H1 (cell line): ENCODE measurements at regions not wholly inside any gene's neighbourhood (a gene's known extent, or its start where the extent isn't known, plus 50 kb on each side); places are given as distances from the start of the nearest gene placed in this dataset.

ENCODE experiments used
- CTCF ChIA-PET: fragments of 300-600 bp; sonication (Branson Sonifier 250); formaldehyde crosslinking; loops from one replicate; lab custom pipeline; 2021; ENCODE audit not compliant: partially characterized antibody; lab: Charles Lee
- POLR2A ChIA-PET: fragments of 300-600 bp; sonication (Branson Sonifier 250); formaldehyde crosslinking; loops from one replicate; lab custom pipeline; 2021; ENCODE audit warnings: inconsistent platforms; ENCODE audit not compliant: partially characterized antibody; lab: Charles Lee
- DNase-seq, 2 experiments: peaks; one replicate each; pipeline versions ENCODE4 v3.0.0 to v3.0.0-alpha.2; 2010 to 2022; ENCODE audit warnings: low spot score in 2 of 2, low read depth in 1 of 2, mixed read lengths in 1 of 2
- FAIRE-seq: peaks from 2 replicates; lab custom pipeline; 2011; peaks lifted over from hg19 to GRCh38; lab: Jason Lieb, UNC
- H2AFZ ChIP-seq: 2 replicates; pipeline ENCODE4 v1.8.1; 2012; ENCODE audit warnings: low read length, inconsistent platforms
- H2AK5ac ChIP-seq: 2 replicates; pipeline ENCODE4 v1.6.1; 2013; ENCODE audit warnings: low read depth, low read length
- H2BK120ac ChIP-seq: replicated peaks from 2 replicates; pipeline ENCODE3; 2013; ENCODE audit warnings: low read depth, low read length, inconsistent platforms
- H2BK12ac ChIP-seq: 2 replicates; pipeline ENCODE4 v1.6.1; 2013; ENCODE audit warnings: low read depth, low read length
- H2BK15ac ChIP-seq: 2 replicates; pipeline ENCODE4 v1.6.1; 2013; ENCODE audit warnings: low read length
- H2BK20ac ChIP-seq: 2 replicates; pipeline ENCODE4 v1.6.1; 2013; ENCODE audit warnings: low read length
- H2BK5ac ChIP-seq: 2 replicates; pipeline ENCODE4 v1.6.1; 2013; ENCODE audit warnings: low read depth, low read length
- H3K14ac ChIP-seq: 2 replicates; pipeline ENCODE4 v1.6.1; 2013; ENCODE audit warnings: inconsistent platforms; ENCODE audit not compliant: insufficient read length
- H3K18ac ChIP-seq: 2 replicates; pipeline ENCODE4 v1.6.1; 2013; ENCODE audit warnings: low read length; ENCODE audit errors: extremely low read depth
- H3K23ac ChIP-seq: 2 replicates; pipeline ENCODE4 v1.6.1; 2013; ENCODE audit warnings: inconsistent platforms; ENCODE audit not compliant: insufficient read length
- H3K23me2 ChIP-seq: 2 replicates; pipeline ENCODE4 v1.6.1; 2013; ENCODE audit warnings: low read depth, low read length
- H3K27ac ChIP-seq: 2 replicates; pipeline ENCODE4 v1.6.1; 2011; ENCODE audit warnings: low read depth, low read length, inconsistent platforms
- H3K27me3 ChIP-seq, 4 experiments: replicated peaks in 1 of 4; 1 replicate in 1 of 4; 2 replicates in 3 of 4; pipeline versions ENCODE4 v1.6.1 to v1.8.1; 2011 to 2013; ENCODE audit warnings: low read length in 3 of 4, mild to moderate bottlenecking in 3 of 4, inconsistent platforms in 2 of 4, mixed read lengths in 2 of 4, moderate library complexity in 1 of 4; ENCODE audit not compliant: control insufficient read depth in 3 of 4, insufficient read depth in 3 of 4; ENCODE audit errors: extremely low read depth in 1 of 4
- H3K36me3 ChIP-seq, 4 experiments: 2 replicates each; pipeline versions ENCODE4 v1.6.1 to v1.8.1; 2011 to 2013; ENCODE audit warnings: mild to moderate bottlenecking in 4 of 4, low read length in 3 of 4, moderate library complexity in 2 of 4, control low read depth in 1 of 4, inconsistent platforms in 1 of 4; ENCODE audit not compliant: insufficient read depth in 4 of 4, control insufficient read depth in 2 of 4
- H3K4ac ChIP-seq: replicated peaks from 2 replicates; pipeline ENCODE3; 2013; ENCODE audit warnings: low read length, low read depth, mixed read lengths, inconsistent platforms; ENCODE audit not compliant: insufficient read length
- H3K4me1 ChIP-seq, 4 experiments: replicated peaks in 1 of 4; 1 replicate in 1 of 4; 2 replicates in 3 of 4; pipeline versions ENCODE4 v1.6.1 to v1.8.1; 2011 to 2013; ENCODE audit warnings: low read length in 3 of 4, inconsistent platforms in 2 of 4, mixed read lengths in 1 of 4; ENCODE audit not compliant: insufficient read depth in 4 of 4, control insufficient read depth in 3 of 4
- H3K4me2 ChIP-seq, 2 experiments: 2 replicates each; pipeline versions ENCODE4 v1.6.1 to v1.8.1; 2011 to 2013; ENCODE audit warnings: low read depth in 2 of 2, low read length in 2 of 2, control low read depth in 1 of 2, inconsistent platforms in 1 of 2, mild to moderate bottlenecking in 1 of 2; ENCODE audit not compliant: insufficient read depth in 1 of 2
- H3K4me3 ChIP-seq, 4 experiments: fragments of 200-600, 300-600 bp in 1 of 4; sonication (generic), shearing (Covaris generic), sonication (Bioruptor Twin) in 1 of 4; 2 replicates each; pipeline versions ENCODE4 v1.5.1 to v1.8.1; 2011 to 2016; ENCODE audit warnings: low read length in 4 of 4, low read depth in 3 of 4, control low read depth in 2 of 4, inconsistent platforms in 2 of 4, mild to moderate bottlenecking in 2 of 4, mixed read lengths in 1 of 4, moderate library complexity in 1 of 4; ENCODE audit not compliant: insufficient read depth in 2 of 4; ENCODE audit errors: extremely low read depth in 1 of 4
- H3K56ac ChIP-seq: replicated peaks from 2 replicates; pipeline ENCODE3; 2013; ENCODE audit warnings: low read depth, mild to moderate bottlenecking, mixed read lengths, low read length, inconsistent platforms; ENCODE audit not compliant: insufficient read length
- H3K79me1 ChIP-seq: 2 replicates; pipeline ENCODE4 v1.6.1; 2013; ENCODE audit warnings: low read depth, low read length, control low read depth
- H3K79me2 ChIP-seq, 2 experiments: 2 replicates each; pipeline versions ENCODE4 v1.6.1 to v1.8.1; 2012 to 2013; ENCODE audit warnings: low read length in 2 of 2, mild to moderate bottlenecking in 2 of 2, inconsistent platforms in 1 of 2; ENCODE audit not compliant: insufficient read depth in 2 of 2, control insufficient read depth in 1 of 2
- H3K9ac ChIP-seq, 4 experiments: replicated peaks in 1 of 4; 1 replicate in 1 of 4; 2 replicates in 3 of 4; pipeline versions ENCODE4 v1.6.1 to v1.8.1; 2011 to 2013; ENCODE audit warnings: low read depth in 3 of 4, low read length in 3 of 4, control low read depth in 2 of 4, mild to moderate bottlenecking in 2 of 4, moderate library complexity in 2 of 4, inconsistent platforms in 1 of 4; ENCODE audit errors: extremely low read depth in 1 of 4
- H3K9me3 ChIP-seq, 2 experiments: 2 replicates each; pipeline versions ENCODE4 v1.6.1 to v1.8.1; 2012 to 2013; ENCODE audit warnings: mild to moderate bottlenecking in 2 of 2, moderate library complexity in 2 of 2, control low read depth in 1 of 2, inconsistent platforms in 1 of 2, low read depth in 1 of 2, low read length in 1 of 2, mixed read lengths in 1 of 2; ENCODE audit not compliant: insufficient read depth in 2 of 2
- H4K20me1 ChIP-seq, 2 experiments: replicated peaks in 1 of 2; 2 replicates each; pipeline versions ENCODE3 to v1.8.1; 2011 to 2013; ENCODE audit warnings: inconsistent platforms in 2 of 2, low read length in 2 of 2, mild to moderate bottlenecking in 1 of 2; ENCODE audit not compliant: insufficient read depth in 2 of 2, control insufficient read depth in 1 of 2
- H4K5ac ChIP-seq: 2 replicates; pipeline ENCODE4 v1.6.1; 2013; ENCODE audit warnings: low read length, low read depth, mixed read lengths, inconsistent platforms; ENCODE audit not compliant: insufficient read length
- H4K8ac ChIP-seq: 2 replicates; pipeline ENCODE4 v1.8.0; 2013; ENCODE audit warnings: mild to moderate bottlenecking, moderate library complexity, low read length, inconsistent platforms; ENCODE audit not compliant: insufficient read depth; ENCODE audit errors: extremely low read depth
- H4K91ac ChIP-seq: replicated peaks from 2 replicates; pipeline ENCODE3; 2013; ENCODE audit warnings: low read length, mixed read lengths, inconsistent platforms; ENCODE audit not compliant: insufficient read length
- TAF7 ChIP-seq: optimal IDR thresholded peaks from 2 replicates; pipeline ENCODE3; 2011; ENCODE audit warnings: low read depth, mild to moderate bottlenecking, inconsistent platforms, low read length, moderate library complexity, borderline replicate concordance
- TCF12 ChIP-seq: IDR thresholded peaks from 2 replicates; pipeline ENCODE4 v1.6.1; 2011; ENCODE audit warnings: low read depth, mild to moderate bottlenecking, low read length
- WGBS, 2 experiments: shearing (Covaris generic) in 1 of 2; methylation state at CpG; one replicate each; pipeline versions ENCODE4 v1.1.6 to v1.1.7; 2013 to 2015; ENCODE audit warnings: low lambda C conversion rate in 2 of 2, mixed read lengths in 2 of 2, inconsistent platforms in 1 of 2, low coverage in 1 of 2, missing lambda C conversion rate in 1 of 2; ENCODE audit not compliant: insufficient replicate concordance in 2 of 2, insufficient coverage in 1 of 2, insufficient read length in 1 of 2; ENCODE audit errors: extremely low coverage in 1 of 2, missing lambda C conversion rate in 1 of 2; 5-methylcytosine and 5-hydroxymethylcytosine counted together

GRCh38 chr1:209230314-209230713 lies 353.2 kb upstream of the CAMK1G start:
- no peak overlapping the region for H2AK5ac ChIP-seq
- H3K23ac ChIP-seq, result no peak overlapping the region
- H3K27ac ChIP-seq, result no peak overlapping the region
- H4K5ac ChIP-seq, result no peak overlapping the region
- no peak overlapping the region for H2BK5ac ChIP-seq
- H3K18ac ChIP-seq, result no peak overlapping the region
- ChIA-PET CTCF (interaction anchor here (1.5 to 1.7 kb wide), 2 partner anchors 22 to 283 kb away, joined by 3 to 7 read pairs; no protein-coding TSS in a partner anchor), POLR2A (no interaction called here)
- no peaks in the 10 kb centered on the region for H3K79me1 ChIP-seq
- no peak overlapping the region for H3K4me3 ChIP-seq
- H2AFZ ChIP-seq, result no peak overlapping the region
- no peak overlapping the region for H3K4ac ChIP-seq
- H3K4me2 ChIP-seq, result no peak overlapping the region
- H4K8ac ChIP-seq, result no peak overlapping the region
- peaks cover 0 to 6% (median 0%) of the 10 kb centered on the region in 4 experiments; a peak in 1 of 7 replicates for H3K4me1 ChIP-seq
- no peak overlapping the region; the same call in 1 of the 2 replicates for H2BK12ac ChIP-seq
- H2BK120ac ChIP-seq, result no peak overlapping the region
- H3K56ac ChIP-seq, result no peak overlapping the region
- WGBS, 2 experiments, result 95% methylated on average over 1 of the region's 1 CpG; no CpG with 5 or more reads in 1 of the 2 experiments
- no peaks in the 10 kb centered on the region for H3K23me2 ChIP-seq
- H3K79me2 ChIP-seq, result no peaks in the 10 kb centered on the region
- H2BK15ac ChIP-seq, result no peak overlapping the region; the same call in 1 of the 2 replicates
- H4K20me1 ChIP-seq, result no peaks in the 10 kb centered on the region
- H4K91ac ChIP-seq, result no peak overlapping the region
- no peak for FAIRE-seq
- H3K9me3 ChIP-seq, result peaks cover 0 to 7% of the 10 kb centered on the region in 2 experiments; a peak in 2 of 4 replicates
- no peak for TF ChIP-seq TCF12
- peak; percentile 66 for TF ChIP-seq TAF7
- no peak for DNase-seq
- H2BK20ac ChIP-seq, result no peak overlapping the region
- no peak overlapping the region for H3K14ac ChIP-seq
- H3K27me3 ChIP-seq, result no peaks in the 10 kb centered on the region
- H3K9ac ChIP-seq, result no peak overlapping the region
- H3K36me3 ChIP-seq, result no peaks in the 10 kb centered on the region; a peak in 1 of 8 replicates
